KMS-11 (cell line): ENCODE measurements at regions not wholly inside any gene's neighbourhood (a gene's known extent, or its start where the extent isn't known, plus 50 kb on each side); places are given as distances from the start of the nearest gene placed in this dataset.

ENCODE experiments used
- H2AFZ ChIP-seq: fragments of 200-600 bp; sonication (generic); 2 replicates; pipeline ENCODE4 v1.6.1; 2016; ENCODE audit warnings: antibody characterized with exemption, mixed run types, low read depth
- H3K27ac ChIP-seq: fragments of 200-600 bp; sonication (generic); 2 replicates; pipeline ENCODE4 v1.6.1; 2016; ENCODE audit warnings: mild to moderate bottlenecking, mixed run types
- H3K27me3 ChIP-seq: fragments of 200-600 bp; sonication (generic); 2 replicates; pipeline ENCODE4 v1.6.1; 2017; ENCODE audit warnings: mild to moderate bottlenecking, low read depth, mixed run types, moderate library complexity; ENCODE audit not compliant: insufficient read depth
- H3K36me3 ChIP-seq: fragments of 200-600 bp; sonication (generic); 2 replicates; pipeline ENCODE4 v1.6.1; 2017; ENCODE audit warnings: mild to moderate bottlenecking, mixed run types; ENCODE audit not compliant: insufficient read depth
- H3K4me1 ChIP-seq: fragments of 200-600 bp; sonication (generic); 2 replicates; pipeline ENCODE4 v1.6.1; 2016; ENCODE audit warnings: mild to moderate bottlenecking, low read depth, mixed run types; ENCODE audit not compliant: poor library complexity, severe bottlenecking
- H3K4me2 ChIP-seq: fragments of 200-600 bp; sonication (generic); 2 replicates; pipeline ENCODE4 v1.7.0; 2016; ENCODE audit warnings: mild to moderate bottlenecking, mixed run types
- H3K4me3 ChIP-seq: fragments of 200-600 bp; sonication (generic); IDR thresholded peaks from 2 replicates; pipeline ENCODE4 v1.6.1; 2017; ENCODE audit warnings: low read depth, low read length, mixed read lengths; ENCODE audit not compliant: insufficient read depth
- H3K79me2 ChIP-seq: fragments of 200-600 bp; sonication (generic); 2 replicates; pipeline ENCODE4 v1.6.1; 2016; ENCODE audit warnings: low read depth, mixed run types; ENCODE audit not compliant: insufficient read depth
- H3K9ac ChIP-seq: fragments of 200-600 bp; sonication (generic); 2 replicates; pipeline ENCODE4 v1.6.1; 2016; ENCODE audit warnings: mild to moderate bottlenecking, mixed run types
- H4K20me1 ChIP-seq: fragments of 200-600 bp; sonication (generic); 2 replicates; pipeline ENCODE4 v1.6.1; 2016; ENCODE audit warnings: mild to moderate bottlenecking, mixed run types; ENCODE audit not compliant: insufficient read depth
- CTCF ChIP-seq: fragments of 200-600 bp; sonication (generic); conservative IDR thresholded peaks from 2 replicates; pipeline ENCODE4 v1.6.1; 2017; ENCODE audit warnings: low read depth, mild to moderate bottlenecking, antibody characterized with exemption, low read length, moderate library complexity, mixed read lengths

GRCh38 chr4:54941994-54942552 lies 183.3 kb downstream of the KDR start:
- Histone ChIP-seq H3K4me1 (no peaks in the 10 kb centered on the region), H3K4me2 (no peak overlapping the region), H3K27me3 (no peaks in the 10 kb centered on the region), H4K20me1 (no peaks in the 10 kb centered on the region), H3K9ac (no peak overlapping the region), H2AFZ (no peak overlapping the region), H3K4me3 (no peak overlapping the region), H3K27ac (no peak overlapping the region), H3K36me3 (no peaks in the 10 kb centered on the region), H3K79me2 (no peaks in the 10 kb centered on the region)
- no peak for TF ChIP-seq CTCF

- no peak overlapping the region for H3K27ac ChIP-seq
- H3K9ac ChIP-seq: no peak overlapping the region
- no peaks in the 10 kb centered on the region for H4K20me1 ChIP-seq
- H3K27me3 ChIP-seq: no peaks in the 10 kb centered on the region
- H2AFZ ChIP-seq: no peak overlapping the region
- H3K4me3 ChIP-seq: no peak overlapping the region
- no peak overlapping the region for H3K4me2 ChIP-seq
- no peaks in the 10 kb centered on the region for H3K79me2 ChIP-seq
- no peak for TF ChIP-seq CTCF
- H3K4me1 ChIP-seq: no peaks in the 10 kb centered on the region
- no peaks in the 10 kb centered on the region for H3K36me3 ChIP-seq
Observed at GRCh38 chr4:54940996-54941865, 184.2 kb downstream of the KDR start.

- Histone ChIP-seq H3K27me3 (no peaks in the 10 kb centered on the region), H3K79me2 (no peaks in the 10 kb centered on the region), H3K4me1 (no peaks in the 10 kb centered on the region), H3K36me3 (no peaks in the 10 kb centered on the region), H2AFZ (no peak overlapping the region), H4K20me1 (no peaks in the 10 kb centered on the region), H3K4me3 (no peak overlapping the region), H3K9ac (no peak overlapping the region), H3K4me2 (no peak overlapping the region), H3K27ac (no peak overlapping the region)
- no peak for TF ChIP-seq CTCF
Observed at GRCh38 chr4:54937501-54937900, 187.9 kb downstream of the KDR start.

DNA sequence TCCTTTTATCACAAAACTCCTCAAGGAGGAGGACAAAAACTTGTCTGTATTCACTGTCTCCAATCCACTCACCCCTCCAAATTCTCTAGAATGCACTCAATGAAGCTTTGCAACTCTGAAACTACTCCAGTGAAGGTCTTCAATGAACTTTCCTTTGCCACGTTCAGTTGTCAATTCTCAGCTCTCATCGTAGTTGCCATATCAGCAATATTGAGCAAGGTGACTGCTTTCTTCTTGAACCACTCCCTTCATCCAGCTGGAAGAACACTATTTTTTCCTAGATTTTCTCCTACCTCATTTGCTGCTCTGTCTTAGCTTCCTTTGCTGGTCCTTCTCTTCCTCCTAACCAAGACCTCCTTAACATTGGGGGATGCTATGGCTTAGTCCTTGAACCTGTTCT lies 191.8 kb downstream of the KDR start:
- Histone ChIP-seq H4K20me1 (no peaks in the 10 kb centered on the region), H2AFZ (no peak overlapping the region), H3K79me2 (no peaks in the 10 kb centered on the region), H3K4me1 (peaks cover 9% of the 10 kb centered on the region), H3K36me3 (no peaks in the 10 kb centered on the region), H3K4me2 (no peak overlapping the region), H3K4me3 (no peak overlapping the region), H3K9ac (no peak overlapping the region), H3K27ac (no peak overlapping the region), H3K27me3 (no peaks in the 10 kb centered on the region)
- TF ChIP-seq CTCF: no peak
